Peyer's patch (tissue), 4 donors: ENCODE measurements at regions not wholly inside any gene's neighbourhood (a gene's known extent, or its start where the extent isn't known, plus 50 kb on each side); places are given as distances from the start of the nearest gene placed in this dataset.

ENCODE experiments used
- CTCF ChIP-seq, 6 experiments: fragments of 450-650 bp in 4 of 6; fragments of 200-600 bp in 2 of 6; sonication (generic) in 1 of 6; IDR thresholded peaks; one replicate each; pipeline ENCODE4 v1.5.1; 2017 to 2019; ENCODE audit warnings: antibody characterized with exemption in 6 of 6, mild to moderate bottlenecking in 3 of 6, moderate library complexity in 1 of 6
- POLR2A ChIP-seq, 2 donors: fragments of 450-650 bp; IDR thresholded peaks; one replicate each; pipeline ENCODE4 v1.5.1; 2017; ENCODE audit warnings: antibody characterized with exemption in 2 of 2, mild to moderate bottlenecking in 2 of 2, moderate library complexity in 2 of 2

GRCh38 chr10:29048506-29048905 lies 240.4 kb upstream of the LYZL1 start:
- TF ChIP-seq POLR2A (IDR thresholded peaks at IDR 0.05) (no peak), CTCF (IDR thresholded peaks at IDR 0.05) (no peak)
